NCI-H146 treated with DMSO at 0.1 percent for 48 hours (cell line): ENCODE measurements at regions not wholly inside any gene's neighbourhood (a gene's known extent, or its start where the extent isn't known, plus 50 kb on each side); places are given as distances from the start of the nearest gene placed in this dataset.
"Not testable (repeated sequence)": the region's sequence is repeated elsewhere in the genome, so short reads cannot be mapped to it uniquely, and the experiment has no call there.

Experiments
- DNase-seq: peaks from one replicate; lab custom pipeline; 2025; ENCODE audit not compliant: unreplicated experiment; lab: John Stamatoyannopoulos, UW

DNA sequence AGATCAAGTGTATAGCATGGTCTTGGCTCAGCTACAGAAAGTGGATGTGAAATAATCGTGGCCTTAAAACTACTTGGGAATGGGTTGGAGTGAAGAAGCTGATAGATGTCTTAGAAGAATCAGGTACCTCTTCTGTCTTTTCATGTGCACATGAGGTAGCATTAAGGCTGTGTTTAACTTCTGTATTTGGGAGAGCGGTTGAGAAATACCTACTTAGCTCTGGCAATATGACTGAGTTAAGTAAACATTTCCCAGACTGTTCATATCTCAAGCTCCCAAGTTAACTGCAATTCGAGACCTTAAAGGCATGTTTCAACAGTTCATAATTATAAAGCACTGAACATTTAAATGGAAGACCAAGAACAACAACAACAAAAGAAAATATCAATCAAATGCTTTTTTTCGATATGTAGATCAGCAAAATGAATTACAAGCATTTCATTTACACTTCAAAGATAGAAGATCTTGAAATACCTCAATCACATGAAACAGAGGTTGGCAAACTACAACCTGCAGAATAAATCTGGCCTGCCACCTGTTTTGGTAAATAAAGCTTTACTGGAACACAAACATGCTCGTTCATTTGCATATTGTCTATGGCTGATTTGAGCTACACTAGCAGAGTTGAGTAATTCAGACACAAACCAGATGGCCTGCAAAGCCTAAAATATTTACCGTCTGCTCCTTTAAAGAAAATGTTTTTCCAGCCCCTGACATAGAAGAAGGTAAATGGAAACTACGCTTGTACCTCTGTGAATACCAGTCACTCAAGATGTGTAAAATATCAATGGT, 337.1 kb upstream of the GLI3 start:
- no peak for DNase-seq

DNA sequence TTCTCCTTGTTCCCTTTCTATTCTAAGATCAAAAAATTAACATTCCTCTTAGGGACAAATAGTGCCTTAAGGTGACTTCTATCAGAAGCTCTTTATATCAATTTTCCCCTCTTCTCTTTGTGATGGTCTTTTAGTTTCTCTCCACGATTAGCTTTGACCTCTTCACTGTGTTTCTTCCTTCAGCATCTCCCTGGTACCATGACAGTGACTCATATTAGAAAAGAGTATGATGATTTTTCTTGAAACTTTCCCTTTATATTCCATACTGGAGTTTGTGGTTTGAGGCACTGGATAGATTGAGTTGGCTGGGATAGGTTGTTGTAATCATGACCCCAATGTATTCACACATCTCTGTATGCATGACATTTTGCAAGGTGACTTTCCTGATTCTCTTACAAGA, 335.6 kb upstream of the GLI3 start:
- DNase-seq, result no peak

DNA sequence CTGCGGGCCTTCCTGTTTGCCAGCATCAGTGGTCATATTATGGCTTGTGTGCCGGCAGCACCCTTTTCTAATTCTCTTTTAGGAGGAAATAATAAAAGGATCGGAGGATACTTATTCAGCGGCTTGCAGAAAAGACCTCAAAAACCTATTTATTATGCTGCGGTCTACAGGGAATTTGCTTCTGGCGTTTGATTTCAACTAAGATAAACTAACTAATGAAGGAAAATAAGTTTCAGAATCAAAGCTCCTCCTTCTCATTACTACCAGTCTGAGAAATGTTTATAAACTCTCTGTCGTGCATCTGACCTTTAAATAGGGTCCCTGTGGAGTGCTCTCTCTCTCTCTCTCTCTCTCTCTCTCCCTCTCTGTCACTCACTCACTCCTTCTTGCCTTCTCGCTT, 335.0 kb upstream of the GLI3 start:
- DNase-seq, result no peak

DNA sequence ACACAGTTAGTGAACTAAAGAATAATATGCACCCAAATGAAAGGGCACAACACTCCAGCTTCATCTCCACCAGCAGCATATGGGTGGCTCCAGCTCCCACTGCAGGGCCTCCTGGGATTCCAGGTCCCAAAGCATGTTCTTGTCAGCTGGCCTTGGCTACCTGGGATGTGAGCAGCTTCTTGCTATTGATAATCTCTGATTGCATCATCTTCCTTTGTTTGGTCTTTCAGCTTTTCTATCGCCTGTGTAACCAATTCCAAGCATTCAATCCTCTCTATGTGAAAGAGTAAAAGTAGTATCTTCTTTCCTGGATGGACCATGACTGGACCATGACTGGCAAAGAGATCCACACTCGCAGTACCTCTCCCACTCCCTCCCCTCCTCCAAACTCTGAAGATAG, 333.9 kb upstream of the GLI3 start:
- DNase-seq, result no peak

DNA sequence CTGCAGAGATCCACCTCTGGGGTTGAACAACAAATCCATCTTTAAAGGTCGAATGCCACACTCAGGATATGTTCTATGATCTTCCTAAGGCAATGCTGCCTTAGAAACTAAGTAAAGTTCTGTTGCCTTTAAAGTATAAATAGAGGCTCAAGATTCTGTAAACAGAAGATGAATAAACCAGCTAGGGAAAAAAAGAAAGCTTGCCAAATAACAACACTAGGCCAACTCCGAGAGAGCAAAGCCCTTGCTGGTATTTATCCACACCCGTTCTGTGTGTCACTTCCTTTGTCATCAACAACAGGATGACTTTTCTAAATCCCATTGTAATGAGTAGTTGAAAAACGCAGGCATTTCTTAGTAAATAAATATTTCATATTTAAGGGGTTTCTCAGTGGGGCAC, 330.0 kb upstream of the GLI3 start:
- DNase-seq, result no peak

DNA sequence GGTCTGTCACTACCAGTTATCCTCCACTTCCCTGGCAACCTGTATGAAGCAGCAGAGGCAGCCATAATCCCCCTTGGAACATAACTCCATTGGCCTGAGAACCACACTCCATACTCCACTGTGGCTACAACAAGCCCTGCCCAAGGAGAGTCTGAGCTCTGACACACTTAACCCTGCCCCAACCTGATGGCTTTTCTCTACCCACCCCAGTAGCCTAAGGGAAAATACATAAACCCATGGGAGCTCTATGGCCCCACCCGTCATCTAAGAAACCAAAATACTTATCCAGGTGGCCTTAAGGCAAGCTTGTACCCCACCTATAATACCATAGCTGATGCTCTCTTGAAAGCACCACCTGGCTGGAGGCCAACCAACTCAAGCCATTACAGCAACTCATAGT, 324.8 kb upstream of the GLI3 start:
- no peak for DNase-seq

DNA sequence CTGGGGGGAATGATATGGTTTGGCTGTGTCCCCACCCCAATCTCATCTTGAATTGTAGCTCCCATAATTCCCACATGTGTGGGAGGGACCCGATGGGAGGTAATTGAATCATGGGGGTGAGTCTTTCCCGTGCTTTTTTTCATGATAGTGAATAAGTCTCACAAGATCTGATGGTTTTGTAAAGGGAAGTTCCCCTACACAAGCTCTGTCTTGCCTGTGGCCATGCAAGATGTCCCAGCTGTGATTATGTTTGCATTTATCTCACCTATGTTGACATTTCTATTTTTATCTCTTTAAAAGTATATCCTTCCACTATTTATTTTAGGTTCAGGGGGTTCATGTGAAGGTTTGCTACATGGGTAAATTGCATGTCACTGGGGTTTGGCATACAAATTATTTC, 323.9 kb upstream of the GLI3 start:
- no peak for DNase-seq

DNA sequence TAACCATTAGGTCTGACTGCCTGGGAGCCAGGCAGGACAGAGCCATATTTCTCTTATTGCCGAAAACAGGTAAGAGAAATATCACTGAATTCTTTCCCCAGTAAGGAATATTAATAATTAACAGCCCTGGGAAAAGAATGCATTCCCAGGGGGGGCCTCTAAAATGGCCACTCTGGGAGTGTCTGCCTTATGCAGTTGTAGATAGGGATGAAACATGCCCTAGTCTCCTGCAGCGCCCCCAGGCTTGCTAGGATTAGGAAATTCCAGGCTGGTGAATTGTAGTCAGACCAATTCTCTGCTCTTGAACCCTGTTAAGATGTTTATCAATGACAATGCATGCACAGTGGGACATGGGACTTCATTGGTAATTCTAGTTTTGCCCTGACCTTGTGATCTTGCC, 317.9 kb upstream of the GLI3 start:
- DNase-seq, result not testable (repeated sequence)

DNA sequence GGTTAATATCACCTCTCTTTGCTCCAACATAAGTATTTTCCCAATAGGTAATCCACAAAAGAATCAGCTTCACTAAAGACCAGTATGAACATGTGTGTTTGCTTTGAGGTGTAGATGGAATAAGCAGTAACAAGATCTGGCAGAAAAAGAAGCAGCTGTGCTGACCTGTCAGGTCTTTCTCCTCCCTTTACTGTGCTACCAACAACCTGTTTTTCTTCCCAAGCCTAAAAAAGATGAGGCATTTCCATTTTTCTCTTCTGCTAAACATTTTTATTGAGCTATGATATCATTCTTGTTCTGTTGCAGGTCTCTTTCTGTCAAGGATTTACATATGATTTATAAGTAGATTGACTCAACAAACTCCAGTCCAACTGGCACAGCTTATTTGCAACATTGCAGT, 315.2 kb upstream of the GLI3 start:
- no peak for DNase-seq

DNA sequence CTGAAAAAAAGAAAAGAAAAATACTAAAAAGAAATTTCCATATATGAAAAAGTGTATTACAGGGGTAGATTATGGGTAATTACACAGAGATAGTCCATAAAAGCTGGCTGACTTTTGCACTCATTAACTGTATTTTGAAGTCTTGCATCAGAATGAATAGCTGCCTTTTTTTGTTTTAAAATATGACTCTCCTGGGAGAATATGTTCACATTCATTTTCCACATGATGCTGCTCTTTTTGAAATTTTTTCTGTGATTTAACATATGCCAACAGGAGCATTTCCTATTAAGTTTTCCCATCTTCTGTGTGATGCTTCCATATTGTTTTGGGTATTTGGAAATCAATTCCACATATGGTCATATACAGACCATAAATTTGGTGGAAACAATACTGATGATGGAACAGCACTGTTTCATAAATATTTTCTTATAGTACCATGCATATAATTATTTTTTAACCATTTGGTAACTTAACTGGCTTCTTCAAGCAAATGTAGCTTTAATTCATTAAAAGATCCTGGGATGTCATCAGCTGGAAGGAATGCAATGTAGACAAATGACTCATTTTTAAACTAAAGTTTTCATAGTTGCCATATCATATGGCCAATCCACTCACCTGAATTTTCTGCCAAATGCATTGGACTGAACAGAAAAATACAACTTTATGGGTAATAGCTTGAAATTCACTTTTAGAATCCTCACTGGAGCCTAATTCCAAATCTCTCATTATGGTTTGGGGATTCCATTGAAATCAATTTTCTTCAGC, 313.9 kb upstream of the GLI3 start:
- no peak for DNase-seq

DNA sequence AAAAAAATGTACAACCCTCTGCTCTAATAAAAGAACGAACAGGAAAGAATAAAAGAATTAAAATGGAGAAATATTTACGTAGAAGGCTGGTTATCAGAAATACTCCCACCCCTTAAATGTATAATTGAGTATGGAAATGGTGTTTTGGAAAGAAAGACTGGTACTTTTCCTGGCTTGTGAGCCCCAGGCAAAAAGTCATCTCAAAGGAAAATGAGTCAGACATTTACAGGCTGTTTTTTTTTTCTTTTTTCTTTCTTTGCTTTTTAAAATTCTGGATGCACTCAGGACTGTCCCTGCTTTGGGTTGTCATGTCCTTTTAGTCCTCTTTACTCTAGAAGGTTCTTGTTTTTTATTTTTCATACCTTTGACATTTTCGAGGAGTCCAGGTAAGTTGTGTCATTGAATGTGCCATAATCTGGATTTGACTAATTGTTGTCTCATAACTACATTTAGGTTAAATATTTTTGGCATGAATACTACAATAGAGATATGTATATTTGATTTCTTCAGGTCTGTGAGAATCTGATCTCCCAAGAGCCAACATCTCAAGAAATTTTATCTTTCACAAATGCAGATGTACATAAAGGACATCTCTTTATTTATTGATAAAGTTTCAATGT, 313.0 kb upstream of the GLI3 start:
- no peak for DNase-seq

DNA sequence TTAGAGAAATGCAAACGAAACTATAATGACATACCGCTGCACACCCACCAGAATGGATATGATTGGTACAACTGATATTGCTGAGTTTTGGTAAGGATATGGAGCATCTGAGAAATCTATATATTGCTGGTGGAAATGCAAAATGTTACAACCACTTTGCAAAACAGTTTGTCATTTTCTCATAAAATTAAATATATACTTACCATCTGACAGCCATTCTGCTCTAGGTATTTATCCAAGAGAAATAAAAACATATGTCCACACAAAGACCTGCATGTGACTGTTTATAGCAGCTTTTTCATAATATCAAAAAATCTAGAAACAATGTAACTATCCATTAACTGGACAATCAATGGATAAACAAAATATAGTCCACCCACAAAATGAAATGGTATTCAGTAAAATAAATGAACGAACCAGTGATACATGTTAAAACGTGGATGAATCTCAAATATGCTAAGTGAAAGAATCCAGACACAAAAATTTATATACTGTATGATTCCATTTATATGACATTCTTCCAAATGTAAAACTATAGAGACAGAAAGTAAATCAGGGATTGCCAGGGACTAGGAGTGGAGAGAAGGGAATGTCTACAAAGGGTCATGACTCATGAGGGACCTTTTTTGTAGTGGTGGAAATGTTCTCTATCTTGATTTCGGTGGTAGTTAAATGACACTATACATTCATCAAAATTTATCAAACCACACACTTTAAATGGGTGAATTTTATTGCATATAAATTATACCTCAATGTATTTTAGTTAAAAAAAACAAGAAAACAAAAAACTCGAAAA, 312.0 kb upstream of the GLI3 start:
- DNase-seq, result no peak

DNA sequence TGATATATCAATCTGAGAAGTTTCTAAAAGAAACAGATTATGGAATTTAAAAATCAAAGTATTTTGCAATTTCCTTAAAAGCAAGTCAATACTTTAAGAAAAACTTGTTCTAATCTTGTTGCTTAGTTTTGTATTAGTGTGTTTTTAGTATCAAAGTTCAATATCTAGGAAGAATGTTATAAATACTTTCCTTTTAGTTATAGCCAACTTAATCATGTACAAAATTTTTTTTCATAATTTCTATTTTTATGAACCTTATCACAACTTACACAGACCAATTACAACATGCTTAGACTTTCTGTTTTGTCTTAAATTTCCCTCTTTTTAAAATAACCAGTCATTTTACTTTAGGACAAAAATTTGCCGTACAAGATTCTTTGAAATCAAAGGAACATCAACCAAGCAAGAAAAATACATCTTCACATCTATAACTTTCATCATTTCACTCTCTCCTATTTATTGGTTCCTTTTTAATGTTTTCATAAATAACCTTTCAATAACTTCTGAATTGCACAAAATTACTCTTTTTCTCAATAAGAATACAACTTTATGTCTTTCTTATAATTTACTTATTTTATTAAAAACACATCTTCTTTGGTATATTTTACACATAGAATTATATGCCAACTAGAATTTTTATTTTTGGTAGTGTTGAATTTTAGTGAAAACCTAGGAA, 308.2 kb upstream of the GLI3 start:
- DNase-seq, result no peak

DNA sequence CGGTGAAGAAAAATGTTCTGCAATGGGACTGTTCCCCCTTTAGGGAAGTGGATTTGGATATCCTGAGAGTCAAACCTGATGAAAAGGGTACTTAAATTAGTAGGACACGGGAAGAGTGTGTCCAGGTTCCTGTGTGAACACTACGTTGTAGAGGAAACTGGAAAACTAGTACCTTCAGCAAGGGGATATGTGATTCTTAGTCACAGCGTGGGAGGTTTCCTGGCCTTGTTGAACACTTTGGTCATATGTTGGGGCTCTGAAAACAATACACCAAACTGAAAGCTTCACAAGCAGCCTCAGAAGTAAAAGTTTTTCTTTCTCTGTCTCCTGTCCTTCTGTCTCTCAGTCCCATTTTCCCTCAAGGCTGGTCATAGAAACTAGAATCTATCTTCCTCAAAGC, 306.9 kb upstream of the GLI3 start:
- DNase-seq, result no peak

DNA sequence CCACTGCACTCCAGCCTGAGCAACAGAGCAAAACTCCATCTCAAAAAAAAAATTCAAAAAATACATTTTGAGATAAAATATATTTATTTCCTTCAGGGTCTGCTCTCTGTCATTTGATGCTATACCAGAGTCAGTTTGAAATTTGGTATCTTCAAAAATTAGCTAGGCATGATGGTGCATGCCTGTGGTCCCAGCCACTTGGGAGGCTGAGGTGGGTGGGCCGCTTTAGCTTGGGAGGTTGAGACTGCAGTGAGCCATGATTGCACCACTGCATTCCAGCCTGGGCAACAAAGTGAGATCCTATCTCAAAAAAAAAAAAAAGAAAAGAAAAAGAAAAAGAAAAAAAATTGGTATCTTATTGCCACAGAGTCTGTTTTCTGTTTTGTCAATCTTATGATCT, 305.4 kb upstream of the GLI3 start:
- not testable (repeated sequence) for DNase-seq

DNA sequence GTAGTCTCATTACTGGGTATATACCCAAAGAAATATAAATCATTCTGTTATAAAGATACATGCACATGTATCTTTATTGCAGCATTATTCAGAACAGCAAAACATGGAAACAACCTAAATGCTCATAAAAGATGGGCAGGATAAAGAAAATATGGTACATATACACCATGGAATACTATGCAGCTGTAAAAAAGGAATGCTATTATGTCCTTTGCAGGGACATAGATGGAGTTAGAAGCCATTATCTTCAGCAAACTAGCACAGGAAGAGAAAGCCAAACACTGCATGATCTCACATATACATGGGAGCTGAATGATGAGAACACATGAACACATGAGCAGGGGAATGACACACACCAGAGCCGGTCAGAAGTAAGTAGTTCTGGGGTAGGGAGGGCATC, 297.4 kb upstream of the GLI3 start:
- no peak for DNase-seq

DNA sequence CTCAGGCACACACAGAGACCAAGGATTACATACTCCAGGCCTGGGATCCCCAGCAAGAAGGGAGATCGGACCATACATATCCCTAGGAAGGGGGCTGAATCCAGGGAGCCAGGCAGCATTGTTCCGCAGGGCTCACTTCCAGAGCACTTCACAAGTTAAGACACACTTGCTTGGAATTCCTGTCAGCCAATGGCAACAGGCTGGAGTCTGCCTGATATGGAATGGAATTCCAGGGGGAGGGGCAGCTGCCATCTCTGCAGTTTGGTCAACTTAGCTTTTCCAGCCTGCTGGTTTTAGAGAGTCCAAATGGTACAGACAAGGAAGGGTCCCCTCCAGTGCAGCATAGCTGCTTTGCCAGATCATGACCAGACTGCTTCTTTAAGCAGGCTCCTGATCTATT, 290.0 kb upstream of the GLI3 start:
- DNase-seq, result no peak

DNA sequence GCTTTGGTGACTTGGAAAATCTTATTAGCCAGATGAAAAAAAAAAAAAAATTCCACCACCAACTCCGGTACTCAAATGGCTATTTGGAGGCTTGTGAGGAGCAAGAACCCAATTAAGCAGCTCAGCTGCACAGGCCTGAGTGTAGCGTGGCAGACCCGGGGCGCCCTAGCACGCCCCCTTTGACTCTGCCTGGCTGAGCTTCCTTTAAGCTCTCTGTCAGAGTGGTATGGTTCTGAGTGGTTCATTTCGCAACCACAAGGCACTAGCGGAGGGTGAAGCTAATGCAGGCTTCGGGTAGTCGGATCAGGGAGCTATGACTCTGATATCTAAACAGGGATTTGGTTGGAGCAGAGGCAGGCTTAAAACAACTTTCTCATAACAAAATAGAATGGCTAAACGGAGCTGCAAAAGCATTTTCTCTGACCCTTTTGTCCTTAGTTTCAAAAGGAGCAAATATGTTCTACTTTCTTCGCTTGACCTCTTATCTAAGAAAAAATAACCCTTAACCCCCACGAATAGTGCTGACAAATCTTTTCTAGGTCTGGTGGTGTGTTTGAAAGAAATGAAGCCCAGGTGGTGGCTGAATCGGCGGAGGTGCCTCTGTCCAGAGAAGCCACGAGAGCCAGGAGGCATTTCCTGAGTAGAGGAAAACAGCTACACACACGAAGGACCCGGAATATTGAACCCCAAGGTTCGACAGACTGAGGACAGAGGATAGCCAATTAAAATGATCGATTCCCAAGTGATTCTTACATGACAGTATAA, 285.4 kb upstream of the GLI3 start:
- no peak for DNase-seq

DNA sequence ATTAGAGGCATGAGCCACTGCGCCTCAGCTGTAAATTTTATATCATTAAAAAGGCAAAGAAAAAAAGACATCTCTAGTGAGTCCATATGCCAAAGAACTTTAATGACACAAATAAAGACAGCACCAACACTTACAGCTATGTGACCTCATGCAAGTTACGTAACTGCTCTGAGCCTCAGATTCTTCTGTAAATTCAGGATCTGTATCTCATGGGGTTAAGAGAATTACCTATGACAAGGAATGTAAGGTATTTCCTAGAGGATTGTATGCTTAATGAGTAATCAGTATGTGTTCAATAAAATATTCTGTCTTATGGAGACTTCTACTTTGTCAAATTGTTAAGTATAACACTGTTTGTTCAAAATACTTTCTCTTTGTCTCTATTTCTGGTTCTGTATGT, 274.0 kb upstream of the GLI3 start:
- no peak for DNase-seq

DNA sequence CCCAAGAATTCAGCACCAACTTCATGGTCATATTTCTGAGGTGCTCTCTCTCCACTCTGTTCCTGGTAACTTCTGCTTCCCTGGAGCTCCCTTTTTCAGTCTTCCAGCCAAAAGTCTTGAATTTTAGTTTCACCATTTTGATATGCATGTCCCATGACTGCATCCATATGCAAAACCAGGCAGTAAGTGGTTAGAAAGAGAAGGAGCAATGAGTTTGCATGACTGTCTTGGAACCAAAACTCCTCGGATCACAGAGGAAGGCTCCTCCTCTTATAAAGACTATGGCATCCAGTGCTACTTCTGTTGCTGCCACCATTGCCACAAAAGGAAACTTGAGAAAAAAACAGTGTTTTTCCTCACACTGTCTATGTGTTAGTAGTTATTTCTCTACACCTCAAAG, 269.1 kb upstream of the GLI3 start:
- DNase-seq, result no peak
